Heart right ventricle (tissue), 16 donors: ENCODE measurements at regions not wholly inside any gene's neighbourhood (a gene's known extent, or its start where the extent isn't known, plus 50 kb on each side); places are given as distances from the start of the nearest gene placed in this dataset.
A peak's percentile ranks its signal among the peaks of the same experiment; 100 is the strongest.

ENCODE experiments used
- ATAC-seq, 8 donors: fragments of 200-7000 bp; cut with Tn5 transposase; one replicate each; pipeline ENCODE4 v1.9.1; 2020; ENCODE audit warnings: mild to moderate bottlenecking in 8 of 8, moderate library complexity in 8 of 8, moderate number of reproducible peaks in 1 of 8
- DNase-seq, 2 donors: peaks; one replicate each; pipeline ENCODE4 v3.0.0-alpha.2; 2020
- H3K27ac ChIP-seq, 10 donors: fragments of 200-600 bp; sonication (generic) in 2 of 10; one replicate each; pipeline versions ENCODE4 v1.5.0 to v1.8.0; 2020 to 2022; ENCODE audit warnings: mild to moderate bottlenecking in 3 of 10
- H3K27me3 ChIP-seq, 7 donors: fragments of 200-600 bp; one replicate each; pipeline ENCODE4 v1.8.0; 2021 to 2022; ENCODE audit warnings: mild to moderate bottlenecking in 2 of 7
- H3K36me3 ChIP-seq, 9 donors: fragments of 200-600 bp; sonication (generic) in 1 of 9; one replicate each; pipeline versions ENCODE4 v1.5.0 to v1.8.0; 2020 to 2022; ENCODE audit warnings: mild to moderate bottlenecking in 2 of 9
- H3K4me1 ChIP-seq, 9 donors: fragments of 200-600 bp; sonication (generic) in 1 of 9; one replicate each; pipeline versions ENCODE4 v1.5.0 to v1.8.0; 2020 to 2022; ENCODE audit warnings: mild to moderate bottlenecking in 4 of 9
- H3K4me3 ChIP-seq, 10 donors: fragments of 200-600 bp; sonication (generic) in 2 of 10; one replicate each; pipeline versions ENCODE4 v1.5.0 to v1.8.0; 2020 to 2022; ENCODE audit warnings: mild to moderate bottlenecking in 7 of 10, moderate library complexity in 2 of 10
- H3K9me3 ChIP-seq, 11 donors: fragments of 200-600 bp in 10 of 11; sonication (generic) in 2 of 11; one replicate each; pipeline versions ENCODE4 v1.5.0 to v1.8.0; 2013 to 2022; ENCODE audit warnings: mild to moderate bottlenecking in 2 of 11, control low read depth in 1 of 11, moderate library complexity in 1 of 11
- WGBS, 2 donors: extraction: QIAGEN DNeasy Blood & Tissue Kit; methylation state at CpG; one replicate each; pipeline ENCODE4 v1.1.7; 2013; ENCODE audit warnings: inconsistent platforms in 1 of 2; 5-methylcytosine and 5-hydroxymethylcytosine counted together
- intact Hi-C, 10 donors: fragments of 100-400 bp; cut with DNase I; formaldehyde crosslinking; loops; one replicate each; pipeline versions ENCODE4 v1.11.1 to v1.14.2; 2022
- TF ChIP-seq, protein P1 (sequence below), 9 donors: fragments of 200-600 bp; sonication (generic) in 2 of 9; IDR thresholded peaks; one replicate each; pipeline versions ENCODE4 v1.5.0 to v1.8.0; 2021 to 2022; ENCODE audit warnings: antibody characterized with exemption in 9 of 9, mild to moderate bottlenecking in 5 of 9, moderate library complexity in 1 of 9
- donor health status: Arrhythmogenic right ventricular cardiomyopathy.
- donor health status: ischemic (EF 13 %, LVEDD 7.1; RV severe dilation, severe dysfunction).
- donor health status: healthy with polysubstance abuse.
- donor health status: DM: no; HTN: yes; CAD: no.
- donor health status: DM: no; HTN: no; CAD: no.
- donor health status: ischemic (EF 25% LVEDD 6.9; RV normal size, moderate dysfunction).
- donor health status: ischemic (EF 25% LVEDD 5.7; RV mildly dilated, moderate dysfunction).
- donor health status: healthy.
- donor health status: DM: yes; HTN: yes; CAD: no.
- donor health status: Ischemic cardiomyopathy.
- donor health status: ischemic (EF 35%, LVEDD 5.7; RV mildly dilated, moderate dysfunction).
- donor health status: nonischemic (EF 11% LVEDD 7.7; RV severe dilation, severe dysfunction).
- donor health status: DM: yes; HTN: yes; CAD: no.
- donor health status: PGD.
- donor health status: ischemic (EF 29% LVEDD 5.4; RV normal size, mild dysfunction).
- donor health status: nonischemic (EF 23%, LVEDD 6.1; RV moderate dilation, normal function).

GRCh38 chr5:74074111-74074510 lies 448.1 kb downstream of the ARHGEF28 start:
- no peaks in the 10 kb centered on the region for H3K9me3 ChIP-seq
- DNase-seq (no peak), ATAC-seq (no peak)
- no peaks in the 10 kb centered on the region for H3K27me3 ChIP-seq
- no peak overlapping the region for H3K27ac ChIP-seq
- TF ChIP-seq, protein P1, sequence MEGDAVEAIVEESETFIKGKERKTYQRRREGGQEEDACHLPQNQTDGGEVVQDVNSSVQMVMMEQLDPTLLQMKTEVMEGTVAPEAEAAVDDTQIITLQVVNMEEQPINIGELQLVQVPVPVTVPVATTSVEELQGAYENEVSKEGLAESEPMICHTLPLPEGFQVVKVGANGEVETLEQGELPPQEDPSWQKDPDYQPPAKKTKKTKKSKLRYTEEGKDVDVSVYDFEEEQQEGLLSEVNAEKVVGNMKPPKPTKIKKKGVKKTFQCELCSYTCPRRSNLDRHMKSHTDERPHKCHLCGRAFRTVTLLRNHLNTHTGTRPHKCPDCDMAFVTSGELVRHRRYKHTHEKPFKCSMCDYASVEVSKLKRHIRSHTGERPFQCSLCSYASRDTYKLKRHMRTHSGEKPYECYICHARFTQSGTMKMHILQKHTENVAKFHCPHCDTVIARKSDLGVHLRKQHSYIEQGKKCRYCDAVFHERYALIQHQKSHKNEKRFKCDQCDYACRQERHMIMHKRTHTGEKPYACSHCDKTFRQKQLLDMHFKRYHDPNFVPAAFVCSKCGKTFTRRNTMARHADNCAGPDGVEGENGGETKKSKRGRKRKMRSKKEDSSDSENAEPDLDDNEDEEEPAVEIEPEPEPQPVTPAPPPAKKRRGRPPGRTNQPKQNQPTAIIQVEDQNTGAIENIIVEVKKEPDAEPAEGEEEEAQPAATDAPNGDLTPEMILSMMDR (IDR thresholded peaks at IDR 0.05) = no peak
- H3K36me3 ChIP-seq = no peaks in the 10 kb centered on the region
- H3K4me1 ChIP-seq = peaks cover 0 to 10% (median 0%) of the 10 kb centered on the region in 9 donors
- 70 to 74% methylated on average over 7 of the region's 7 CpGs for WGBS, 2 donors
- no peak overlapping the region for H3K4me3 ChIP-seq
- intact Hi-C loops = no loop called here

- intact Hi-C loops = no loop called here
- TF ChIP-seq, protein P1 (IDR thresholded peaks at IDR 0.05) = no peak
- Histone ChIP-seq H3K36me3 (no peaks in the 10 kb centered on the region), H3K4me3 (no peak overlapping the region), H3K9me3 (no peaks in the 10 kb centered on the region), H3K4me1 (peaks cover 0 to 10% (median 0%) of the 10 kb centered on the region in 9 donors), H3K27ac (no peak overlapping the region), H3K27me3 (no peaks in the 10 kb centered on the region)
- 73 to 84% methylated on average over 2 of the region's 2 CpGs for WGBS, 2 donors
- ATAC-seq (peak in 1 of 8 donors; percentile 43), DNase-seq (no peak)
These were observed 447.3 kb downstream of the ARHGEF28 start for GRCh38 chr5:74073257-74073656.

- Histone ChIP-seq H3K4me3 (no peak overlapping the region), H3K9me3 (no peaks in the 10 kb centered on the region), H3K36me3 (no peaks in the 10 kb centered on the region), H3K27me3 (no peaks in the 10 kb centered on the region), H3K4me1 (peaks cover 0 to 10% (median 0%) of the 10 kb centered on the region in 9 donors), H3K27ac (no peak overlapping the region)
- intact Hi-C loops = no loop called here
- TF ChIP-seq, protein P1 (IDR thresholded peaks at IDR 0.05) = no peak
- ATAC-seq = no peak
- no peak for DNase-seq
- WGBS, 2 donors = 87 to 97% methylated on average over 1 of the region's 1 CpG
These were observed 446.6 kb downstream of the ARHGEF28 start for GRCh38 chr5:74072646-74073045.

- no peak overlapping the region for H3K4me3 ChIP-seq
- H3K27ac ChIP-seq = no peak overlapping the region
- H3K27me3 ChIP-seq = no peaks in the 10 kb centered on the region
- DNase-seq (no peak), ATAC-seq (no peak)
- TF ChIP-seq, protein P1 (IDR thresholded peaks at IDR 0.05) = no peak
- intact Hi-C loops = no loop called here
- H3K9me3 ChIP-seq = no peaks in the 10 kb centered on the region
- no peaks in the 10 kb centered on the region for H3K36me3 ChIP-seq
- WGBS, 2 donors = 73 to 88% methylated on average over 3 of the region's 3 CpGs
- H3K4me1 ChIP-seq = peaks cover 0 to 10% (median 0%) of the 10 kb centered on the region in 9 donors
These were observed 444.8 kb downstream of the ARHGEF28 start for GRCh38 chr5:74070766-74071165.
